ENCODE measurements at regions not wholly inside any gene's neighbourhood (a gene's known extent, or its start where the extent isn't known, plus 50 kb on each side); places are given as distances from the start of the nearest gene placed in this dataset.

DNA sequence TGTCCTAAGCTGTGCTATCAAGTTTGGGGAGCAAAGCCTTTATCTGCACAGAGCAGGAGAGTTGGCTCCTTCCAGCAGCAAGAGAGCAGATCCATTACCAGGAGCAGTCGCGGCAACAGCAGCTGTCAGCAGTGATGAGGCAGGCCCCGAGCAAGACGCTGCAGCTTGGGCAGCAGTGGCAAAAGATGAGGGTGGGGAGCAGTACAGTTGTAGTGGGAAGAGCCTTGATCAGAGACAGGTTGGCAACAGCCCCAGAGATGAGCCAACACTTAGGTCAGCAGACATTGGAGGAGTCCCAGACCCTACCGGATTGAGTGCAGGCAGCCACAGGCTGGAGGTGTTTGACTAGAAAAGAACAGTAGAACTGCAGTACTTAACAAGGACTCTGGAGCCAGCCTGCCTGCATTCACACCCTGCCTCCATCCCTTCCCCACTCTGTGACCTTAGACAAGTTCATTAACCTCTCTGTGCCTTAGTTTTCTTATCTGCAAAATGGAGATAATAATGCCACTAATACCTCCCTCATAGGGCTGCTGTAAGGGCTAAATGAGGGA lies 117.1 kb upstream of the SERTAD2 start:
- Histone ChIP-seq H3K9me3 (no peaks in the 10 kb centered on the region), H3K4me1 (peaks cover 4 to 7% of the 10 kb centered on the region in 2 donors), H3K27ac (peak overlapping the region; percentile 42 to 99), H3K27me3 (no peaks in the 10 kb centered on the region), H3K36me3 (no peaks in the 10 kb centered on the region), H3K4me3 (no peak overlapping the region)
- DNase-seq: peak; percentile 81 to 87
- TF ChIP-seq, protein P1, sequence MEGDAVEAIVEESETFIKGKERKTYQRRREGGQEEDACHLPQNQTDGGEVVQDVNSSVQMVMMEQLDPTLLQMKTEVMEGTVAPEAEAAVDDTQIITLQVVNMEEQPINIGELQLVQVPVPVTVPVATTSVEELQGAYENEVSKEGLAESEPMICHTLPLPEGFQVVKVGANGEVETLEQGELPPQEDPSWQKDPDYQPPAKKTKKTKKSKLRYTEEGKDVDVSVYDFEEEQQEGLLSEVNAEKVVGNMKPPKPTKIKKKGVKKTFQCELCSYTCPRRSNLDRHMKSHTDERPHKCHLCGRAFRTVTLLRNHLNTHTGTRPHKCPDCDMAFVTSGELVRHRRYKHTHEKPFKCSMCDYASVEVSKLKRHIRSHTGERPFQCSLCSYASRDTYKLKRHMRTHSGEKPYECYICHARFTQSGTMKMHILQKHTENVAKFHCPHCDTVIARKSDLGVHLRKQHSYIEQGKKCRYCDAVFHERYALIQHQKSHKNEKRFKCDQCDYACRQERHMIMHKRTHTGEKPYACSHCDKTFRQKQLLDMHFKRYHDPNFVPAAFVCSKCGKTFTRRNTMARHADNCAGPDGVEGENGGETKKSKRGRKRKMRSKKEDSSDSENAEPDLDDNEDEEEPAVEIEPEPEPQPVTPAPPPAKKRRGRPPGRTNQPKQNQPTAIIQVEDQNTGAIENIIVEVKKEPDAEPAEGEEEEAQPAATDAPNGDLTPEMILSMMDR (IDR thresholded peaks at IDR 0.05): no peak
- peak in 1 of 2 donors; percentile 10 for TF ChIP-seq POLR2A (IDR thresholded peaks at IDR 0.05)
- intact Hi-C loops (cut with DNase I; ENCODE audit: low total_unique reads): no loop called here

DNA sequence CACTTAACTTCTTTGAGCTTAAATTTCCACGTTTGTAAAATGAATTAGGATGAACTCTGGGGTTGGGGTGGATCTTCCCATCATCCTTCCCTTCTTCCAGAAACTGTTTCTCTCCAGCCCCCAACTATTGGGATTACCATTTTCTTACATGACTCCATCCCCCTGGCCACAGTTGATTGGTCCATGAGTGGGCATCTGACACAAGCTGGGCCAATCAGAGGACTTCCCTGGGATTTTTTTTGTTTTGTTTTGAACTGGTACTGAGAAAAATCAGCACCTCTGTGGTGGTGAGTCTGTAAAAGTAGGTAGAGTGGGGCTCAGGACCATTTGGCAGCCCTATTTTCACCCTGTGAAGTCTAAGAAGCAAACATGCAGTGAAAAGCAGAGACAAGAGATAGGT lies 118.0 kb upstream of the SERTAD2 start:
- Histone ChIP-seq H3K4me1 (peaks cover 4 to 7% of the 10 kb centered on the region in 2 donors), H3K36me3 (no peaks in the 10 kb centered on the region), H3K27ac (no peak overlapping the region), H3K9me3 (no peaks in the 10 kb centered on the region), H3K27me3 (no peaks in the 10 kb centered on the region), H3K4me3 (no peak overlapping the region)
- TF ChIP-seq, protein P1 (IDR thresholded peaks at IDR 0.05): no peak
- no peak for TF ChIP-seq POLR2A (IDR thresholded peaks at IDR 0.05)
- intact Hi-C loops (cut with DNase I; ENCODE audit: low total_unique reads): no loop called here
- DNase-seq: no peak

DNA sequence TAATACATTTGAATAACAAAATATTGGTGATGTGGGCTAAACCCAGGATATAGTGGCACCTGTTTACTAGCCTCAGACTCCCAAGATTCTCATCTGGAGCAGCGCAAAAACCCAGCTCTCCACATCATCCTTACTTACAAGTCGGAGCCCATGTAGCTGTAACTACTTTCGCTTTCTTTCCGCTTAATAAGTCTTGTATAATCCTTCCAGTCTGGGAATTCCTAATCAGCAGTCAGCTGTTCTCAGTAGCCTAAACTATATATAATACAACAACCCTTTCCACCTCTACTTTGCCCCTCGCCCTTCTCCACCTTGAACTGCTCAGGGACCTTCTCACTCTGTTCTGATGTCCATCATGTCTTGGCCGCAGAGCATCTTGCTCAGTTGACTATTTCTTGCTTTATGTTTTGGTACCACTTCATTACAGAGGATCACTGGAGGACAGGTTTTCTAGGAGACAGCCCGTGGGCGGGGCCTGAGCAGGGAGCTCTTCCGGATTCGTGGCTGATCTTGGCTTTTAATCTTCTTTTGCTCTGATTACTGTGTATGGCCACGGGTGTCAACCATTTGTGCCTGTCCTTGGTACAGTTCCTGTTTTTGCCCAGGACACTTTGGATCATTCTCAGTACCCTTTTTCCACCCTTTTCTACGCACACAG lies 119.9 kb upstream of the SERTAD2 start:
- no peak for DNase-seq
- Histone ChIP-seq H3K9me3 (no peaks in the 10 kb centered on the region), H3K27ac (no peak overlapping the region), H3K4me3 (no peak overlapping the region), H3K4me1 (peaks cover 4 to 7% of the 10 kb centered on the region in 2 donors), H3K36me3 (no peaks in the 10 kb centered on the region), H3K27me3 (no peaks in the 10 kb centered on the region)
- intact Hi-C loops (cut with DNase I; ENCODE audit: low total_unique reads): no loop called here
- TF ChIP-seq POLR2A (IDR thresholded peaks at IDR 0.05): no peak
- TF ChIP-seq, protein P1 (IDR thresholded peaks at IDR 0.05): no peak

DNA sequence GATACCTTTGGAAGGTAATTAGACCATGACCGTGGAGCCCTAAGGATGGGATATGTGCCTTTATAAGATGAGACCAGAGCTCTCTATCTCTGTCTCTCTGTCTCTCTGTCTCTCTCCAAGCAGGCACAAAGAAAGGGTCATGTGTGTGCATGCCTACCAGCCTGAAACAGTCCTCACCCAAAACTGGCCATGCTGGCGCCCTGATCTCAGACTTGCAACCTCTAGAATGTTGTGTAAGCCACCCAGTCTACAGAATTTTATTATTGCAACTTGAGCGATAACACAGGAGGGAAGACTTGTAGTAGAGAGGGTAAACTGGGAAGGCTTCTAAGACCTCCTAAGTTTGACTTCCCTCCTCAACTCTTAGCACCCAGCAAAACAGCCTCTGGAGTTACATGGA lies 124.1 kb upstream of the SERTAD2 start:
- Histone ChIP-seq H3K27me3 (no peaks in the 10 kb centered on the region), H3K4me1 (no peaks in the 10 kb centered on the region), H3K27ac (no peak overlapping the region), H3K36me3 (no peaks in the 10 kb centered on the region), H3K4me3 (no peak overlapping the region), H3K9me3 (no peaks in the 10 kb centered on the region)
- TF ChIP-seq, protein P1 (IDR thresholded peaks at IDR 0.05): no peak
- no peak for TF ChIP-seq POLR2A (IDR thresholded peaks at IDR 0.05)
- intact Hi-C loops (cut with DNase I; ENCODE audit: low total_unique reads): no loop called here
- DNase-seq: no peak

DNA sequence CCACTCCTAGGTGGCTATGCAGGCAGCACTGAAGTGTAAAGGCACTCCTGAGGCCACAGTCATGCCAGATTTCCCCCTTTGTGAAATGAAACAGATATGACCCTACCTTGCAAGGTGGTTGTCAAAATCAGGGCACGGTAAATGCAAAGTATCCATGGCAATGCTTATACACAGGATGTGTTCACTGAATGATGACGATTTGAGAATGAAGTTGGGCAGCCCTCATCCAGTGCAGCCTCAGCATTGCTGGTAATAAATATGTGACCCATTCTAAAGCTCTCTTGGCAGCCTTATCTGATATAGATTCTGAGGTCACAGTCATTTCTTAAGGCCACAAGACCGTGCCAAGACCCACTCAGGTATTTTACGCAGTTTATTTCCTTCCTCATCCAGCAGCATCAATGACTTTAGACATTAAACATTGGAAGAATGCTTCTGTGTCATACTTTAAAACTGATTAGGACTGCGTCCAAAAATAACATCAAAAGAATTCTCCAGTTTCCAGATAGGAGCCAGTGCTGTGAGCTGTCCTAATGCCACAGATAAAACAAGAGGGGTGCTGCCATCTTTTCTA lies 125.5 kb upstream of the SERTAD2 start:
- TF ChIP-seq POLR2A (IDR thresholded peaks at IDR 0.05): no peak
- TF ChIP-seq, protein P1 (IDR thresholded peaks at IDR 0.05): no peak
- Histone ChIP-seq H3K27me3 (no peaks in the 10 kb centered on the region), H3K4me3 (no peak overlapping the region), H3K4me1 (no peaks in the 10 kb centered on the region), H3K36me3 (no peaks in the 10 kb centered on the region), H3K27ac (no peak overlapping the region), H3K9me3 (no peaks in the 10 kb centered on the region)
- intact Hi-C loops (cut with DNase I; ENCODE audit: low total_unique reads): no loop called here
- DNase-seq: no peak
